8988T (cell line): ENCODE measurements at regions not wholly inside any gene's neighbourhood (a gene's known extent, or its start where the extent isn't known, plus 50 kb on each side); places are given as distances from the start of the nearest gene placed in this dataset.

Experiments used
- DNase-seq: peaks from one replicate; pipeline ENCODE4 v3.0.0; 2011

DNA sequence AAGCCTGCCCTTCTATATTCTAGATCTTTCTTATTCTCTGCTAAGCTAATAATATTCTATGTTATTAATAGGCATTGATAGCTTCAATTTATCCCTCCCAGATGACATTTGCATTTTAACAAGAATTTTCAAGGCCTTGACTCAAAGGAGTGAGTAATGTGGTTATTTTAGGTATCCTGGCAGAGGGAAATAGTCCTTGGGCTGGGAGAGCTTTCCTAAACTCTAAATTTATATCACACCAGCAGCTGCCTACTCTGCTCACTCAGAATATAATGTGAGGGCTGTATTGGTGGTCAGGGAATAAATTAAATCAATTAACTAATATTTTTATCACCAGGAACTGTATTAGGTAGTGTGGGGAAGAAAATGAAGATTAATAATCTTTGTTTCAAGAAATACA, 74.8 kb upstream of the ADAM23 start:
- no peak for DNase-seq

DNA sequence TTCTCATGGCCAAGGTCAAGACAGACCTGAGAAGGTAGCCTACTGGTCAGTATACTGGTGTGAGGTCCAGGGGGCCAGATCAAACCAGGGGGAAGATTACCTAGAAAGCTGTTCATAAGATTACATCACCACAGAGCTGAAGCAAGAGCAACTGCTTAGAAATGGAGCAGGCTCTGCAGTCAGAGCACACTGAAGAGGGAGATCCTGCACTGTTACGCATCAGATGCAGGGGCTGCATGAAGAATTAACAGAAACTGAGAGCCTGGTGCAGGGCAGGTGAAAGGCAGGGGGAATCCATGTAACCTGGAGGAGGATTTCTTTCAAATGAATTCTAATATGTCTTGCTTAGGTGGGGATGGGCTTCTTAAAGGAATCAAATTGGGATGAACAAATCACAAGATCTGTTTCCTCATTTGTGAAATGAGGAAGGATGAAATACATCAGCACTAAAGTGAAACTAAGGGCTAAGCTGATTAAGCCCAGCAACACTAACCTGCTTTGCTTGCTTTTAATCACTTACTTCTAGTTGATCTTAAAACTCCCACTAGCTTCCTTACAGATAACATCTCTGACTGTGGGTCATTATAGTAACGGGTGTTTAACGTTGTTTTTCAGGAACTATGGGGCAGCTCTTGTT, 74.3 kb upstream of the ADAM23 start:
- no peak for DNase-seq

DNA sequence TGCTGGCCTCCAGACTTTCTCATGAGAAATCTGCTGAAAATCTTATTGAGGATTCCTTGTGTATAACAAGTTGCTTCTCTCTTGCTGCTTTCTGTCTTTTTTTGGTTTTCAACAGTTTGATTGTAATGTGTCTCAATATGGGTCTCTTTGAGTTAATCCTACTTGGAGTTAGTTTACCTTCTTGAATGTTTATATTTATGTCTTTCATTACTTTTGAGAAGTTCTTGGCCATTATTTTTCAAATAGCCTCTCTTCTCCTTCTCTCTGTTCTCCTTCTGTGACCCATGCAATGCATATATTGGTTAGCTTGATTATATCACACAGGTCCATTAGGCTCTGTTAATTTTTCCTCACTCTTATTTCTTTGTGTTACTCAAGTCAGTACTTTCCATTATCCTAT, 67.4 kb upstream of the ADAM23 start:
- no peak for DNase-seq

DNA sequence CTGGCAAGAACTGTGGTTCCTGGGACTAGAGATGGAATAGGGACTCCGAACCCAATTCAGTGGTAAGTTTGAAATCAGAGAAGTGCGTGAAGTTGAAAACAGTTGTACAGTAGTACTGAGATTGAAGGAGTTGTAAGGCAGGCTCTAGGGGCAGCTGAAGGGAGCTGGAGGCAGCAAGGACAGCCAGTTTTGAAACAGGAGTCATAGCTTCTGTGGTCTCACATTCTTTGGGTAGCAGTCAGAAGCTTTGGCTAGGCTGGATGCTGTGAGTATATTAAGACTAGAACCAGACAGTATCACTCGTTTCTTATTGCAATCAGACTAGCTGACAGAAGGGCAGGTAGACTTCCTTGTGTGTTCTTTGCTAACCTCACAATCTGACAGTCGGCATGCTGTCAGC, 64.5 kb upstream of the ADAM23 start:
- DNase-seq: no peak

DNA sequence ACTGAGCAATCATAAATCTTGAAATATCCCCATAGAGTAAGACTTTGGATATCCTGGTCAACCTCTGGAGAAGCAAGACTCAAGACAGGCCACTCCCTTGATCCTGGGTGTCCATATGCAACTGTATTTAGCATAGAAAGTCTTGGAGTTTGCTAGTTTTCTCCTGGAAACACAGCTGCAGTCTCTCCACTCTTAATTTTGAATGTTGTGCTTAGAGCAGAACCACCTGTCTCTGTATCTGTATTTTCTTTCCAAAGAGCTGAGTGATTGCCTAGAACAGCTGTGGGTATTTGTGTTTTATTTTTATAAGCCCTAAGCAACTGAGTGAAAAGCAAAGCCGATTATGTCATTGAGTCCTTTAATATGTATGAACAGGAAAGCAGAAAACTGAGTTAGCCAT, 64.1 kb upstream of the ADAM23 start:
- DNase-seq: no peak

DNA sequence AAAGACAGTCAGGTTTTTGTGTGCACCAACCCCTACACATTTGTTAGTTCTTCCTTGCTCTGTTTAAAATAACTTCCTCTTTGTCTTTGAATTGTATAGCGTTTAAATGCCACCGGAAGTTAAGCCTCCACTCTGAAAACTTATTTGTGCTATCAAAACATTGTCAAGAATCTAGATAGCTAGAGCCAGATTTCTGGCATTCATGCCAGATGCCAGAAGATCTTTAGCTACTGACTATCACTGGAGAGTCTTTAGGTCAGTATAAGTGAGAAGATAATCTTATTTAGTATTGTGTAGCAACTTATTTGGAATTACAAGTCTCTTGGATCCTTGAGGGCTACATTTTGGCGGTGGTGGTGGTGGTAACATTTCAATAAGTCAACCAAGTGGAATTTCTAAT, 63.4 kb upstream of the ADAM23 start:
- DNase-seq: no peak

DNA sequence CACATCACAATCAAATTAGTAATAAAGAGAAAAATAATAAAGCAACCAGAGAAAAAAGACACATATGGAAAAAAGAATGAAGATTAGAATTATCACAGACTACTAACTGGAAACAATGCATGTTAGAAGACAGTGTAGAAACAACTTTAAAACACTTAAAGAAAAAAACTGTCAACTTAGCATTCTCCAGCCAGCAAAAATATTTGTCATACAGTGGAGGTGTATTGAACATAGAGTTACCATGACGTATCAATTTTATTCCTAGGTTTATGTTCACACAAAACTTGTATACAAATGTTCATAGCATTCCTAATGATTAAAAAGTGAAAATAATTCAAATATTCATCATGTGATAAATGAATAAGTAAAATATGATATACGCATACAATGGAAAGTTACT, 61.5 kb upstream of the ADAM23 start:
- DNase-seq: no peak

DNA sequence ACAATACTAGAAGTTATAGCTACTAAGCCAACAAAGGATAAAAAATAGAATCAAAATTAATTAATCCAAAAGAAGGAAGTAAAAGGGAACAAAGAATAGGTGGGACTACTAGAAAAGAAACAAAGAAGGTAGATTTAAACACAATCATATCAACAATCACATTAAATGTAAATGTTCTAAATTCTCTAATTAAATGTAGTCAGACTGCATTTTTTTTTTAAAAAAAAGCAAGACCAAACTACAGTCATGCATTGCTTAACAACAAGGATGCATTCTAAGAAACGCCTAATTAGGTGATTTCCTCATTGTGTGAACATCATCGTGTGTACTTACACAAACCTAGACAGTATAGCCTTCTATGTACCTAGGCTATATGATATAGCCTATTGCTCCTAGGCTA, 59.7 kb upstream of the ADAM23 start:
- DNase-seq: no peak

DNA sequence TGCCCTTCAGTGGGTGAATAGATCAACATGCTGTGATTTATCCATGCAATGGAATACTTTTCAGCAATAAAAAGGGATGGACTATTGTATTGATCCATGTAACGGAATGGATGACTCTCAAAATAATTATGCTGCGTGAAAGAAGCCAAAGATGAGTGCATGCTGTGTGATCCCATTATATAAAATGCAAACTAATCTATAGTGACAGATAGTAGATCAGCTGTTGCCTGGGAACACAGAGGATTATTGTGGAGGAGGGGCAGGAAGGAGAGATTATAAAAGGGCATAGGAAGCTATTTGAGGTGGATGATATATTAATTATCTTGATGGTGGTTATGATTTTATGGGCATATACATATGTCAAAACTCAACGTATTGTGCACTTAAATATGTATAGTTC, 55.5 kb upstream of the ADAM23 start:
- no peak for DNase-seq

DNA sequence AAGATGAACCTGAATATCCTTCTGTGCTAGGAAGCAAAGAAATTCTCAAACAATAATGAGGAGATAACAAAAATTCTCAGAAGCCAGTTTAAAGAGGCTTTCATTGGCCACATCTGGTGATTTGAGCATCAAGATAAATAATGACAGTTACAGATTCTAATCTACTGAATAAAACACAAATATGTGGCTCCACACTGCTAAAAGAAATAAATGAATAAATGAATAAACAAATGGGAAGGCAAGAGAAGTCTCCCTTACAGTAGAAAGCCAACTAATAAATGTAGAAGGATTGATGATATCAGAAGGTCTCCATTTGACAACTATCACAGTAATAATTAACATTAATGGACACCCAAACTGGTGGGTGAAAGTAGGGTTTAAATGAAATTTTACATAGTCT, 54.6 kb upstream of the ADAM23 start:
- DNase-seq: no peak

DNA sequence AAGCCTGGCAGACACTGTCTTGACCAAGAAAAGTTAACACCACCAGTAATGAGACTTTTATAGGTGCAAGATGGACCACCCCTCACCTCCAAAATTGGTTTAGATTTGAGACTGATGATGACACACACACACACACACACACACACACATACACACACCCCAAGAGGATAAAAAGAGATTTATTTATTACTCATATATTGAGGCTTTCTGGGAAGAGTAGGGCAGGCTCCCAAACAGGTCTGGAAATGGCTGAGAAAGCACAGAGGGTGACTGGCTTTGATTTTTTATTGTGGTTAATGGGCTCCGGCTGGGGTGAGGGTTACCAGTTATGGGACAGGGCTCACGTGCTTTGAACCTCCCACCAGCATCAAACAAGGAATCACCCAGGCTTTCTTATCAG, 54.2 kb upstream of the ADAM23 start:
- no peak for DNase-seq

DNA sequence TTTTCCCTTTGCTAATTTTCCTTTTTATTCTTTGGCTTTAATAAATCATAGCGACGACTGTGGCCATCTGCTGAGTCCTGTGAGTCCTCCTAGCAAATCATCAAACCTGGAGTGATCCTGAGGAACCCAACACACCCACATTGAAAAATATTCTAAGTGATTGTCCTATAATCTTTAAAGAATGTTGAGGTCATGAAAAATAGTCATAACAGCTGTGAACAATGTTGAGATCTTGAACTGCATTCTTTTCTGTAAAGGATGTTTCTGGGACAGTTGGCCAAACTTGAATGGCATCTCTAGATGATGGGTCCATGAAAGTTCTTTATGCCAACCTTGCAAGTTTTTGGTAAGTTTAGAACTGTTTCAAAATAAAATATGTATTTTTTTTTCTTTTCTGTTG, 53.2 kb upstream of the ADAM23 start:
- DNase-seq: no peak

DNA sequence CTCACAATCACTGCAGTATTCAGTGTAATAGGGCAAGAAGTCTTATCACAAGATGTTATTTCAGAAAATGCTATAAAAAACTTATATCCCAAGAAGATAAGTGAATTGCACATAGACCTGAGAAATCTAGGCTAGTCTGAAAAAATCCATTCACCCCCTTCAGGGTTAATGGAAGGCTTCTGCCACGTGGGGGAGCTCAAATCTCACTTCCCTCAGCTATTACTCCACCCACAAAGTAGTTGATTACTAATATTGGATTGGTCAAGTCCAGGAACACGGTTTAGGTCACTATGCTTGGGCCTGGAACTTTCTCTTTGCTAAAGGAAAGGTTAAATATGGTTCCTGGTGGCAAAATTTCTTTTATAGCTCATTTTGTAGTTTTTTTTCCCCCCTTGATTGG, 51.2 kb upstream of the ADAM23 start:
- peak; percentile 18 for DNase-seq
